GM12891 (cell line): ENCODE measurements at regions not wholly inside any gene's neighbourhood (a gene's known extent, or its start where the extent isn't known, plus 50 kb on each side); places are given as distances from the start of the nearest gene placed in this dataset.
"Not testable (repeated sequence)": the region's sequence is repeated elsewhere in the genome, so short reads cannot be mapped to it uniquely, and the experiment has no call there.

Source experiments
- DNase-seq: peaks from one replicate; pipeline ENCODE4 v3.0.0; 2011; ENCODE audit warnings: low spot score; ENCODE audit not compliant: insufficient read length
- FAIRE-seq: peaks from 2 replicates; lab custom pipeline; 2011; peaks lifted over from hg19 to GRCh38; lab: Jason Lieb, UNC
- PAX5 ChIP-seq: IDR thresholded peaks from 2 replicates; pipeline ENCODE4 v1.6.1; 2011; ENCODE audit warnings: low read length, moderate library complexity, mild to moderate bottlenecking; ENCODE audit not compliant: insufficient read depth, severe bottlenecking
- POLR2A ChIP-seq: IDR thresholded peaks from 2 replicates; pipeline ENCODE4 v1.6.1; 2011; ENCODE audit warnings: low read depth, low read length, control low read depth
- POLR2AphosphoS5 ChIP-seq: IDR thresholded peaks from 2 replicates; pipeline ENCODE4 v1.6.1; 2011; ENCODE audit warnings: low read depth, low read length, control low read depth
- POU2F2 ChIP-seq: IDR thresholded peaks from 2 replicates; pipeline ENCODE4 v1.6.1; 2011; ENCODE audit warnings: low read depth, mild to moderate bottlenecking, control low read depth, low read length, moderate library complexity
- SPI1 ChIP-seq: IDR thresholded peaks from 2 replicates; pipeline ENCODE4 v1.6.1; 2011; ENCODE audit warnings: low read depth, low read length, control low read depth
- TAF1 ChIP-seq: IDR thresholded peaks from 2 replicates; pipeline ENCODE4 v1.6.1; 2011; ENCODE audit warnings: low read depth, low read length, control low read depth

GRCh38 chr6:94902974-94903628 lies 674.2 kb upstream of the MANEA start:
- TF ChIP-seq POLR2A (no peak), SPI1 (no peak), POU2F2 (no peak), POLR2AphosphoS5 (no peak), PAX5 (no peak)
- no peak for DNase-seq
- FAIRE-seq: no peak

GRCh38 chr6:94899191-94899590 lies 678.1 kb upstream of the MANEA start:
- FAIRE-seq: no peak
- no peak for DNase-seq
- TF ChIP-seq SPI1: no peak

- TF ChIP-seq POU2F2: no peak
- TF ChIP-seq POLR2AphosphoS5: no peak
- no peak for TF ChIP-seq POLR2A
- no peak for TF ChIP-seq TAF1
- no peak for TF ChIP-seq PAX5
- no peak for TF ChIP-seq SPI1
- DNase-seq (no peak), FAIRE-seq (no peak)
These were observed 683.0 kb upstream of the MANEA start for GRCh38 chr6:94894300-94894699.

GRCh38 chr6:94893327-94893726 lies 684.0 kb upstream of the MANEA start:
- FAIRE-seq (no peak), DNase-seq (no peak)
- TF ChIP-seq PAX5 (no peak), POLR2AphosphoS5 (no peak), SPI1 (no peak), POU2F2 (no peak), POLR2A (no peak), TAF1 (no peak)

- DNase-seq, FAIRE-seq: not testable (repeated sequence)
These were observed 703.5 kb upstream of the MANEA start for GRCh38 chr6:94873819-94874218.

GRCh38 chr6:94862112-94862511 lies 715.2 kb upstream of the MANEA start:
- FAIRE-seq: no peak
- TF ChIP-seq TAF1 (no peak), POU2F2 (no peak), POLR2AphosphoS5 (no peak), PAX5 (no peak), SPI1 (no peak), POLR2A (no peak)
- no peak for DNase-seq

- no peak for FAIRE-seq
- TF ChIP-seq POLR2A (no peak), SPI1 (no peak), POU2F2 (no peak)
- DNase-seq: no peak
These were observed 717.4 kb upstream of the MANEA start for GRCh38 chr6:94859924-94860323.

GRCh38 chr6:94856999-94857398 lies 720.3 kb upstream of the MANEA start:
- DNase-seq, FAIRE-seq: not testable (repeated sequence)

GRCh38 chr6:94851329-94851728 lies 726.0 kb upstream of the MANEA start:
- DNase-seq, FAIRE-seq: not testable (repeated sequence)

GRCh38 chr6:94845742-94846141 lies 731.6 kb upstream of the MANEA start:
- FAIRE-seq (no peak), DNase-seq (no peak)
- TF ChIP-seq SPI1 (no peak), POLR2A (no peak), TAF1 (no peak), POU2F2 (no peak), PAX5 (no peak), POLR2AphosphoS5 (no peak)

- no peak for FAIRE-seq
- TF ChIP-seq POLR2A (no peak), PAX5 (no peak), TAF1 (no peak), POU2F2 (no peak), SPI1 (no peak), POLR2AphosphoS5 (no peak)
- no peak for DNase-seq
These were observed 742.1 kb upstream of the MANEA start for GRCh38 chr6:94835264-94835663.
